H9 (cell line): ENCODE measurements at regions not wholly inside any gene's neighbourhood (a gene's known extent, or its start where the extent isn't known, plus 50 kb on each side); places are given as distances from the start of the nearest gene placed in this dataset.

Experiments used
- DNase-seq: peaks from one replicate; pipeline ENCODE4 v3.0.0-alpha.2; 2017
- H2AFZ ChIP-seq: one replicate; pipeline ENCODE4 v1.6.1; 2013; ENCODE audit warnings: mild to moderate bottlenecking, low read length, control low read depth, moderate library complexity
- H2AK5ac ChIP-seq: 2 replicates; pipeline ENCODE4 v1.6.1; 2013; ENCODE audit warnings: low read length, control low read depth, mixed read lengths; ENCODE audit not compliant: insufficient read length
- H2BK120ac ChIP-seq: one replicate; pipeline ENCODE4 v1.6.1; 2013; ENCODE audit warnings: low read depth, mild to moderate bottlenecking, low read length, control low read depth, inconsistent platforms; ENCODE audit not compliant: poor library complexity, severe bottlenecking
- H2BK12ac ChIP-seq: 2 replicates; pipeline ENCODE4 v1.6.1; 2013; ENCODE audit warnings: low read length, control low read depth, mixed read lengths, low read depth; ENCODE audit not compliant: insufficient read length
- H2BK15ac ChIP-seq: 2 replicates; pipeline ENCODE4 v1.6.1; 2013; ENCODE audit warnings: low read depth, low read length, control low read depth
- H2BK20ac ChIP-seq: one replicate; pipeline ENCODE4 v1.6.1; 2013; ENCODE audit warnings: low read depth, mild to moderate bottlenecking, low read length, control low read depth, inconsistent platforms; ENCODE audit not compliant: poor library complexity, severe bottlenecking
- H2BK5ac ChIP-seq: 2 replicates; pipeline ENCODE4 v1.6.1; 2013; ENCODE audit warnings: low read length, control low read depth, mixed read lengths; ENCODE audit not compliant: insufficient read length
- H3K14ac ChIP-seq: 2 replicates; pipeline ENCODE4 v1.6.1; 2013; ENCODE audit warnings: low read length, control low read depth; ENCODE audit not compliant: insufficient read depth
- H3K18ac ChIP-seq: 2 replicates; pipeline ENCODE4 v1.6.1; 2013; ENCODE audit warnings: low read depth, mild to moderate bottlenecking, mixed read lengths, low read length, control low read depth; ENCODE audit not compliant: insufficient read length
- H3K23ac ChIP-seq: 2 replicates; pipeline ENCODE4 v1.6.1; 2013; ENCODE audit warnings: low read length, control low read depth, mixed read lengths, low read depth; ENCODE audit not compliant: insufficient read length
- H3K23me2 ChIP-seq: 2 replicates; pipeline ENCODE4 v1.6.1; 2013; ENCODE audit warnings: low read depth, mild to moderate bottlenecking, mixed read lengths, low read length, control low read depth; ENCODE audit not compliant: insufficient read length, poor library complexity, severe bottlenecking
- H3K27ac ChIP-seq: 2 replicates; pipeline ENCODE4 v1.5.1; 2013; ENCODE audit warnings: low read length, control low read depth, mixed read lengths, low read depth; ENCODE audit not compliant: insufficient read length
- H3K27me3 ChIP-seq: 2 replicates; pipeline ENCODE4 v1.6.1; 2013; ENCODE audit warnings: low read length, control low read depth, inconsistent platforms; ENCODE audit not compliant: insufficient read depth
- H3K4ac ChIP-seq: 2 replicates; pipeline ENCODE4 v1.6.1; 2013; ENCODE audit warnings: low read depth, mild to moderate bottlenecking, control low read depth, inconsistent platforms, low read length, moderate library complexity
- H3K4me1 ChIP-seq: 2 replicates; pipeline ENCODE4 v1.6.1; 2013; ENCODE audit warnings: low read length, control low read depth, inconsistent platforms; ENCODE audit not compliant: insufficient read depth
- H3K4me2 ChIP-seq: 2 replicates; pipeline ENCODE4 v1.6.1; 2013; ENCODE audit warnings: low read length, control low read depth, mixed read lengths; ENCODE audit not compliant: insufficient read length, insufficient read depth
- H3K56ac ChIP-seq: 2 replicates; pipeline ENCODE4 v1.6.1; 2013; ENCODE audit warnings: low read depth, mild to moderate bottlenecking, mixed read lengths, low read length, control low read depth; ENCODE audit not compliant: insufficient read length
- H3K79me1 ChIP-seq: 2 replicates; pipeline ENCODE4 v1.6.1; 2013; ENCODE audit warnings: low read depth, mild to moderate bottlenecking, moderate library complexity, low read length, control low read depth, inconsistent platforms; ENCODE audit not compliant: insufficient read depth, poor library complexity, severe bottlenecking
- H3K79me2 ChIP-seq: 2 replicates; pipeline ENCODE4 v1.6.1; 2013; ENCODE audit warnings: low read length, control low read depth, inconsistent platforms; ENCODE audit not compliant: insufficient read depth
- H3K9ac ChIP-seq: 2 replicates; pipeline ENCODE4 v1.6.1; 2013; ENCODE audit warnings: low read length, control low read depth, mixed read lengths; ENCODE audit not compliant: insufficient read length; ENCODE audit errors: extremely low read depth
- H3K9me3 ChIP-seq: one replicate; pipeline ENCODE4 v1.6.1; 2013; ENCODE audit warnings: low read depth, low read length, inconsistent platforms; ENCODE audit not compliant: control insufficient read depth
- H3T11ph ChIP-seq: one replicate; pipeline ENCODE4 v1.6.1; 2013; ENCODE audit warnings: mild to moderate bottlenecking, low read length, control low read depth, inconsistent platforms
- H4K20me1 ChIP-seq: one replicate; pipeline ENCODE4 v1.6.1; 2013; ENCODE audit not compliant: control insufficient read depth, insufficient read length, insufficient read depth
- H4K5ac ChIP-seq: 2 replicates; pipeline ENCODE4 v1.6.1; 2013; ENCODE audit warnings: low read depth, mild to moderate bottlenecking, mixed read lengths, low read length, control low read depth; ENCODE audit not compliant: insufficient read length
- H4K8ac ChIP-seq: replicated peaks from 2 replicates; pipeline ENCODE4 v1.6.1; 2013; ENCODE audit warnings: low read length, control low read depth, mixed read lengths, low read depth; ENCODE audit not compliant: insufficient read length
- H4K91ac ChIP-seq: 2 replicates; pipeline ENCODE4 v1.6.1; 2013; ENCODE audit warnings: low read depth, mild to moderate bottlenecking, moderate library complexity, mixed read lengths, low read length, control low read depth; ENCODE audit not compliant: insufficient read length
- H3K27ac Mint-ChIP-seq, 3 experiments: 2 replicates in 2 of 3; 3 replicates in 1 of 3; pipeline ENCODE4 v1.8.0; 2020 to 2021; ENCODE audit warnings: mixed read lengths in 3 of 3, mild to moderate bottlenecking in 1 of 3, moderate library complexity in 1 of 3
- H3K27me3 Mint-ChIP-seq: 2 replicates; pipeline ENCODE4 v1.8.0; 2021; ENCODE audit warnings: low read depth, mild to moderate bottlenecking, moderate library complexity, mixed read lengths
- H3K36me3 Mint-ChIP-seq, 3 experiments: 2 replicates in 2 of 3; 3 replicates in 1 of 3; pipeline ENCODE4 v1.8.0; 2020 to 2021; ENCODE audit warnings: low read depth in 3 of 3, mixed read lengths in 3 of 3; ENCODE audit not compliant: insufficient read depth in 1 of 3
- H3K4me1 Mint-ChIP-seq, 2 experiments: 2 replicates each; pipeline ENCODE4 v1.8.0; 2020; ENCODE audit warnings: mixed read lengths in 2 of 2
- H3K4me3 Mint-ChIP-seq, 2 experiments: 2 replicates in 1 of 2; 3 replicates in 1 of 2; pipeline ENCODE4 v1.8.0; 2020 to 2021; ENCODE audit warnings: mild to moderate bottlenecking in 2 of 2, mixed read lengths in 2 of 2, moderate library complexity in 1 of 2
- H3K9me3 Mint-ChIP-seq, 2 experiments: 2 replicates in 1 of 2; 3 replicates in 1 of 2; pipeline ENCODE4 v1.8.0; 2020; ENCODE audit warnings: mild to moderate bottlenecking in 2 of 2, mixed read lengths in 2 of 2, moderate library complexity in 1 of 2
- TF ChIP-seq, protein P1 (sequence below): fragments of 200-600 bp; sonication (generic); conservative IDR thresholded peaks from 3 replicates; pipeline ENCODE4 v1.8.0; 2021; ENCODE audit warnings: antibody characterized with exemption, mild to moderate bottlenecking

DNA sequence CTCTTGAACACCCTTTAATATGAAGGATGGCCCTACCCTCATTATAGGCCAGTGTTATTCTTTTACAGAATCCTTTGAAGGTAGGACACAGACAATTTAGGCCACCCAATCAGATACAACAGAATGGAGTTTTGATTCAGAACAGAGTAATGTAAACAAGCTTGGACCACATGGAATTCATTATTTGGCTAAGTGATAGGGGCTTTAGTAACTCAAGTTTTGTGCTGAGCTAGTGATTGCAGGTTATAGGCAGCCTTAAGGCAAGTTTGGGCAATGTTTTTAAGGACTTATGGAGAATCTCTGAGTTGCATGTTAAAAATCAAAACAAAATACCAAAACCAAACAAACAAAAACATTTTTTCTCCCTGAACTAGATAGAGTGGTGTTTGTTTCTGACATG lies 312.1 kb upstream of the ROBO1 start:
- H3K79me2 ChIP-seq: no peaks in the 10 kb centered on the region

More for the DNA sequence above, 312.1 kb upstream of the ROBO1 start:
- H3K23ac ChIP-seq: no peak overlapping the region
- H2BK5ac ChIP-seq: no peak overlapping the region
- no peak overlapping the region for H2BK120ac ChIP-seq
- H3K27ac ChIP-seq: no peak overlapping the region
- H3K4me3 Mint-ChIP-seq: no peak overlapping the region
- DNase-seq: no peak
- H3K56ac ChIP-seq: no peak overlapping the region
- peaks cover 13 to 16% of the 10 kb centered on the region in 2 experiments for H3K4me1 Mint-ChIP-seq
- H3K9me3 ChIP-seq: no peaks in the 10 kb centered on the region
- H3K4ac ChIP-seq: no peak overlapping the region
- H2BK12ac ChIP-seq: no peak overlapping the region
- H3K27ac Mint-ChIP-seq: no peak overlapping the region
- H3K4me2 ChIP-seq: no peak overlapping the region
- H3K27me3 ChIP-seq: no peaks in the 10 kb centered on the region
- H4K91ac ChIP-seq: no peak overlapping the region
- H3T11ph ChIP-seq: no peak overlapping the region
- H3K4me1 ChIP-seq: no peaks in the 10 kb centered on the region
- no peaks in the 10 kb centered on the region for H3K23me2 ChIP-seq
- H3K14ac ChIP-seq: no peak overlapping the region
- H4K20me1 ChIP-seq: no peaks in the 10 kb centered on the region
- H4K5ac ChIP-seq: no peak overlapping the region
- H4K8ac ChIP-seq: no peak overlapping the region
- H3K18ac ChIP-seq: no peak overlapping the region
- no peak overlapping the region for H3K9ac ChIP-seq
- no peaks in the 10 kb centered on the region for H3K79me1 ChIP-seq
- H3K27me3 Mint-ChIP-seq: no peaks in the 10 kb centered on the region
- H2AFZ ChIP-seq: no peak overlapping the region
- peaks cover 0 to 9% (median 4%) of the 10 kb centered on the region in 3 experiments; a peak in 3 of 7 replicates for H3K36me3 Mint-ChIP-seq
- 0 out of 5 replicates have a peak, but pooled peaks cover 0 to 1% of the 10 kb centered on the region in 2 experiments for H3K9me3 Mint-ChIP-seq
- H2AK5ac ChIP-seq: no peak overlapping the region
- TF ChIP-seq, protein P1, sequence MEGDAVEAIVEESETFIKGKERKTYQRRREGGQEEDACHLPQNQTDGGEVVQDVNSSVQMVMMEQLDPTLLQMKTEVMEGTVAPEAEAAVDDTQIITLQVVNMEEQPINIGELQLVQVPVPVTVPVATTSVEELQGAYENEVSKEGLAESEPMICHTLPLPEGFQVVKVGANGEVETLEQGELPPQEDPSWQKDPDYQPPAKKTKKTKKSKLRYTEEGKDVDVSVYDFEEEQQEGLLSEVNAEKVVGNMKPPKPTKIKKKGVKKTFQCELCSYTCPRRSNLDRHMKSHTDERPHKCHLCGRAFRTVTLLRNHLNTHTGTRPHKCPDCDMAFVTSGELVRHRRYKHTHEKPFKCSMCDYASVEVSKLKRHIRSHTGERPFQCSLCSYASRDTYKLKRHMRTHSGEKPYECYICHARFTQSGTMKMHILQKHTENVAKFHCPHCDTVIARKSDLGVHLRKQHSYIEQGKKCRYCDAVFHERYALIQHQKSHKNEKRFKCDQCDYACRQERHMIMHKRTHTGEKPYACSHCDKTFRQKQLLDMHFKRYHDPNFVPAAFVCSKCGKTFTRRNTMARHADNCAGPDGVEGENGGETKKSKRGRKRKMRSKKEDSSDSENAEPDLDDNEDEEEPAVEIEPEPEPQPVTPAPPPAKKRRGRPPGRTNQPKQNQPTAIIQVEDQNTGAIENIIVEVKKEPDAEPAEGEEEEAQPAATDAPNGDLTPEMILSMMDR: no peak
- no peak overlapping the region for H2BK20ac ChIP-seq
- no peak overlapping the region for H2BK15ac ChIP-seq
